Stomach (tissue), 8 donors: ENCODE measurements at regions not wholly inside any gene's neighbourhood (a gene's known extent, or its start where the extent isn't known, plus 50 kb on each side); places are given as distances from the start of the nearest gene placed in this dataset.

Experiments used
- DNase-seq, 2 donors: peaks; one replicate each; pipeline versions ENCODE4 v3.0.0 to v3.0.0-alpha.2; 2013 to 2019
- H3K27ac ChIP-seq, 5 donors: fragments of 200-600 bp in 4 of 5; sonication (generic) in 4 of 5; one replicate each; pipeline ENCODE4 v1.5.1; 2013 to 2019; ENCODE audit warnings: mild to moderate bottlenecking in 1 of 5, moderate library complexity in 1 of 5
- H3K27me3 ChIP-seq, 3 donors: fragments of 200-600 bp; sonication (generic); one replicate each; pipeline ENCODE4 v1.5.1; 2017 to 2019; ENCODE audit warnings: mixed run types in 1 of 3
- H3K36me3 ChIP-seq, 4 donors: fragments of 200-600 bp; sonication (generic); 1 replicate in 3 of 4; 2 replicates in 1 of 4; pipeline ENCODE4 v1.5.1; 2016 to 2019
- H3K4me1 ChIP-seq, 4 donors: fragments of 200-600 bp; sonication (generic); one replicate each; pipeline ENCODE4 v1.5.1; 2016 to 2019
- H3K4me3 ChIP-seq, 4 donors: fragments of 200-600 bp; sonication (generic) in 3 of 4; one replicate each; pipeline ENCODE4 v1.5.1; 2016 to 2019; ENCODE audit warnings: mild to moderate bottlenecking in 1 of 4
- H3K9me3 ChIP-seq, 4 donors: fragments of 200-600 bp; sonication (generic); one replicate each; pipeline ENCODE4 v1.5.1; 2016 to 2019
- CTCF ChIP-seq, 7 experiments: fragments of 450-650 bp in 4 of 7; fragments of 200-600 bp in 3 of 7; sonication (generic) in 3 of 7; IDR thresholded peaks; one replicate each; pipeline ENCODE4 v1.5.1; 2016 to 2019; ENCODE audit warnings: antibody characterized with exemption in 7 of 7, control low read depth in 2 of 7, mild to moderate bottlenecking in 1 of 7
- EP300 ChIP-seq: sonication (generic); formaldehyde crosslinking; IDR thresholded peaks from one replicate; pipeline ENCODE4 v1.6.1; 2017; ENCODE audit warnings: antibody characterized with exemption
- POLR2A ChIP-seq, 4 donors: fragments of 450-650 bp; IDR thresholded peaks; one replicate each; pipeline ENCODE4 v1.6.1; 2016; ENCODE audit warnings: antibody characterized with exemption in 4 of 4, control low read depth in 2 of 4, mild to moderate bottlenecking in 1 of 4, moderate library complexity in 1 of 4
- POLR2AphosphoS5 ChIP-seq, 3 donors: sonication (generic); formaldehyde crosslinking; IDR thresholded peaks; one replicate each; pipeline ENCODE4 v1.6.1; 2016; ENCODE audit warnings: antibody characterized with exemption in 3 of 3
- WGBS, 5 donors: extraction: QIAGEN DNeasy Blood & Tissue Kit in 3 of 5; methylation state at CpG; one replicate each; pipeline versions ENCODE4 v1.1.5 to v1.1.7; 2013 to 2018; 5-methylcytosine and 5-hydroxymethylcytosine counted together
- intact Hi-C: fragments of 100-400 bp; cut with DNase I; formaldehyde crosslinking; loops from one replicate; pipeline ENCODE4 v1.15.1; 2023; ENCODE audit warnings: low total_unique reads
- donor health status: healthy with polysubstance abuse.
- donor health status: Bipolar disorder and iron deficiency.
- donor health status: healthy.

GRCh38 chr1:207248544-207249198 is 72.8 kb upstream of the CD55 start:
- WGBS, 5 donors = 47 to 66% (median 51%) methylated on average over 3 of the region's 3 CpGs
- no peak overlapping the region for H3K4me3 ChIP-seq

GRCh38 chr1:207250431-207250830 is 71.0 kb upstream of the CD55 start:
- Histone ChIP-seq H3K9me3 (peaks cover 0 to 15% (median 0%) of the 10 kb centered on the region in 4 donors), H3K4me3 (no peak overlapping the region), H3K36me3 (no peaks in the 10 kb centered on the region), H3K27me3 (no peaks in the 10 kb centered on the region), H3K27ac (no peak overlapping the region), H3K4me1 (peaks cover 0 to 7% (median 0%) of the 10 kb centered on the region in 4 donors)
- no peak for TF ChIP-seq EP300
- intact Hi-C loops = no loop called here
- no peak for DNase-seq

More at GRCh38 chr1:207248544-207249198, 72.8 kb upstream of the CD55 start:
- intact Hi-C loops = no loop called here
- Histone ChIP-seq H3K9me3 (peaks cover 0 to 6% (median 0%) of the 10 kb centered on the region in 4 donors), H3K4me1 (peaks cover 0 to 14% (median 3%) of the 10 kb centered on the region in 4 donors), H3K27me3 (no peaks in the 10 kb centered on the region), H3K36me3 (no peaks in the 10 kb centered on the region), H3K27ac (peak overlapping the region in 1 of 5 donors; percentile 6)
- TF ChIP-seq POLR2AphosphoS5 (IDR thresholded peaks at IDR 0.05) (no peak), CTCF (IDR thresholded peaks at IDR 0.05) (no peak), EP300 (no peak), POLR2A (IDR thresholded peaks at IDR 0.05) (no peak)
- DNase-seq = no peak

GRCh38 chr1:207251066-207251465 is 70.4 kb upstream of the CD55 start:
- Histone ChIP-seq H3K27ac (no peak overlapping the region), H3K4me3 (no peak overlapping the region), H3K4me1 (peaks cover 0 to 7% (median 0%) of the 10 kb centered on the region in 4 donors), H3K36me3 (no peaks in the 10 kb centered on the region), H3K9me3 (peaks cover 0 to 15% (median 0%) of the 10 kb centered on the region in 4 donors), H3K27me3 (no peaks in the 10 kb centered on the region)
- intact Hi-C loops = no loop called here
- 95 to 98% (median 97%) methylated on average over 1 of the region's 1 CpG for WGBS, 5 donors
- TF ChIP-seq EP300 = no peak
- no peak for TF ChIP-seq POLR2AphosphoS5 (IDR thresholded peaks at IDR 0.05)
- no peak for TF ChIP-seq CTCF (IDR thresholded peaks at IDR 0.05)
- no peak for TF ChIP-seq POLR2A (IDR thresholded peaks at IDR 0.05)
- no peak for DNase-seq

- intact Hi-C loops = no loop called here
- 91 to 98% (median 93%) methylated on average over 1 of the region's 1 CpG for WGBS, 5 donors
- H3K9me3 ChIP-seq = peaks cover 0 to 15% (median 0%) of the 10 kb centered on the region in 4 donors
These were observed 64.6 kb upstream of the CD55 start for GRCh38 chr1:207256869-207257268.

More at GRCh38 chr1:207256869-207257268, 64.6 kb upstream of the CD55 start:
- Histone ChIP-seq H3K27me3 (no peaks in the 10 kb centered on the region), H3K4me3 (no peak overlapping the region), H3K4me1 (no peaks in the 10 kb centered on the region), H3K27ac (no peak overlapping the region), H3K36me3 (no peaks in the 10 kb centered on the region)
- TF ChIP-seq POLR2A (IDR thresholded peaks at IDR 0.05) = no peak
- TF ChIP-seq CTCF (IDR thresholded peaks at IDR 0.05) = no peak
- no peak for TF ChIP-seq POLR2AphosphoS5 (IDR thresholded peaks at IDR 0.05)
- TF ChIP-seq EP300 = no peak
- DNase-seq = no peak
